Left hindlimb (tissue), 1 donor: ENCODE measurements at regions not wholly inside any gene's neighbourhood (a gene's known extent, or its start where the extent isn't known, plus 50 kb on each side); places are given as distances from the start of the nearest gene placed in this dataset.

ENCODE experiments used
- DNase-seq: peaks from one replicate; pipeline ENCODE4 v3.0.0-alpha.2; 2018

DNA sequence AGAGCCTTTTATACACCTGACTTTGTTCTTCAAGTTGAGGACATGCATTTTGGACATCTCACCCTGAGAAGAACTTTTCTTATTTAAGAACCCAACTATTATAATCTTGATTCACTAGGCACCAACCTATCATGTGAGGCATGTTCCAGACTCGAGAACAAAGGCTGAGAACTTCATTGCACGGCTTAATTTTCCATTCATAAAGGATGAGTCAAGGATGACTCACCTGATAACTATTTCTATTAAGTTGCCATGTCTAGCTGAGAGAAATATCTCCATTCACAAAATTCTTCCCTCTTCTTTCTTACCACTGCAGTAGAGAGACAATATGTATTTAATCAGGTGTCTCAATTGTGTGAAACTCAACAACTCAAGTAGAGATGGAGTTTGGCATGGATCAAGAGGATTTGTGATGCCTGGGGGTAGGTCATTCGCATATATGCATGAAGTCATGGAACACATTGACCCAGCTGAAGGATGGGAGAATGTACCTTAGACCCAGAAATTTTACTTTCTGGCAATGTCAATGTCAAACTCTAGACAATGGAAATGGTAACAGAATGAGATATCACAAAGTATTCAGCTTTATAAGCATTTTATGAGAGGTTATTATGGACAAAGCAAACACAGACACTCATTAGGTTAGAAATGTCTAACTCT lies 173.2 kb upstream of the PRNP start:
- no peak for DNase-seq

DNA sequence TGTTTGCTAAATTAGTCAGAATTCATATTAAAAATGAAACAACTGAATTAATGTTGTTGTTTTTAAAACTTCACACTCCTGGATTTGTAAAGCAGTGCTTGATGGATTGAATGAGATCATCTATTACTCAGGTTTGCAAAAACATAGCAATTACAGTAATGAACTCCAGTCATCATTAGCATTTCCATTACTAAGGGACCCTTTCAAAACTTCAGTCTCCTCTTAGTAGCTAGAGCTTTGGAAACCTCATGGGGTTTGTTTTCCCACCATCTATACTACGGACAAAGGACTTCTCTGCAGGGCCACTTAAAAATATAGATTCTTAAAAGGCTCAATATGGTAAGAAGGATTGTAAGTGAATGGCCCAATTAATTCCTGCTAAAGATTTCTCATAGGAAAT lies 174.5 kb upstream of the PRNP start:
- no peak for DNase-seq

DNA sequence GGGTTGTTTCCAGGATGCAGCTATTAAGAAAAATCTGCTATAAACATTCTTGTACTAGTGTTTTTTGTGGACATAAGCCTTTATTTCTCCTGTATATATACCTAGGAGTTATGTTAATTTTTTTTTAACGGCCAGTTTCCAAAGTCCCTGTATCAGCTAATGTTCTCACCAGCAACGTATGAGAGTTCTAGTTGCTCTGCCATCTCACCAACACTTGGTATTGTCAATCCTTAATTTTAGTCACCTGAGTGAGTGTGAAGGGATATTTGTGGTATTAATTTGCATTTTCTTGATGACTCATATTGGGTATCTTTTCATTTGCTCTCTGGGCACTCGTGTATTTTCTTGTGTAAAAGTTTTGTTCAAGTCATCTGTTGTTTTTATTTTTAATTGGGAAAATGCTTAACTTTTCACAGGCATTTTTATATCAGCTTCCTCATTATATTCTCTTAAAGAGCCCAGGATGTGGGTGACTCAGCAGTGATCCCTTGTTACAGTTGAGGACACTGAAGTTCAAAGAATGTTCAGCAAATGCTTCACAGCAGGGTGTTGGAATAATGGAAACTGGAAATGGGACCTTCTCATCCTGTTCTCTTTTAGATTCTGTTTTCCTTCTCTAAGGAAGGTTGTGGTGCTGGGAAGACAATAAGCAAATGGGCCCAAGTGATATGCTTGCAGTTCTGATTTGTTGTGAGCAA lies 176.3 kb upstream of the PRNP start:
- DNase-seq: no peak

DNA sequence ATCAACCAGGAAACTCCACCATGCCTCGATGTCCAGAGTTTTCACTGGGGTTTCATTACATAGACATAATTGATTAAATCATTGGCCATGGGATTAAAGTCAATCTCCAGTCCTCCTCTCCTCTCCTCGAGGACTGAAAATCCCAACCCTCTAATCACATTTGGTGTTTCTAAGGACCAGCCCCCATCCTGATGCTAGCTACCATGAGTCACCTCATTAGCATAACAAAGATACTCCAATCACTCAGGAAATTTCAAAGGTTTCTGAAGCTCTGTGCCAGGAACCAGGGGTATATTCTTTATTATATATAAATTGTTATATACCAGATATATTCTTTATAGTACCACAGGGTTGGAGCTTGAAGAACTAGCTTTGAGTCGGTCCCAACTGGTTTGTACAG lies 177.5 kb upstream of the PRNP start:
- no peak for DNase-seq

DNA sequence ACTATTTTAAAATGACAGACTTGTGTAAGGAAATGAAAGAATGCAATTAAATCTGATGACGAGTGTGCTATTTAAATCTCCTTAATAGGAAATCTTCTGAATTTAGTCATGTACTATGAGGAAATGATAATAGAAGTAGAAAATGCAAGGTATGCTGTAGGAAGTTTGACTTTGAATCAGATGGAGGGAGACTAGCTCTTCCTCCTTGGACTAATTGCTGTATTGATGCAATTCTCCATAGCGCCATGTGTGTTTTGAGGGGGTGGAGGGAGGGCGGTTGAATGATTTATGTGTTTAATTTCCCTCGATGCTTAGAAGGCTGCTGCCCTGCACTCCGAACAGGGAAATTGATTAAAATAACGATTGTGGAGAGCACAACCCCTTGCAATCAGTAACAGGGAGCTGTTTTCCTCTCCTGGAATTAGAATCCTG lies 179.0 kb upstream of the PRNP start:
- DNase-seq: no peak

DNA sequence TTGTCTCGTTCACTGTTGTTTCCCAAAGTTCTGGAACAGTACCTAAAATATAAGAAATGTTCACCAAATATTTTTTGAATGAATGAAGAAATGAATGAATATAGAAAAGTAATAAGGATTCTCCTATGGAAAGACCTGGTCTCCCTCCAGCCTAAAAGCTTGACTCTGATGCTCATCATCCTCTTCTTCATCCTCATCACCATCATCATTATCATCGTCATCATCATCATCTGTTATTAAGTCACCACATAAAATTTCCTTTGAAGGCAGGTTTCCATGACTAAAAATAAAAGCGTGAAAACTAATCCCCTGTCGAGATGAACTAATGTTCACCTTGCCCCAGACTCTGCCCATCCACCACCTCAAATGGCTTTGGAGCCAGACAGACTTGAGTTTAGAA lies 181.4 kb upstream of the PRNP start:
- DNase-seq: no peak

DNA sequence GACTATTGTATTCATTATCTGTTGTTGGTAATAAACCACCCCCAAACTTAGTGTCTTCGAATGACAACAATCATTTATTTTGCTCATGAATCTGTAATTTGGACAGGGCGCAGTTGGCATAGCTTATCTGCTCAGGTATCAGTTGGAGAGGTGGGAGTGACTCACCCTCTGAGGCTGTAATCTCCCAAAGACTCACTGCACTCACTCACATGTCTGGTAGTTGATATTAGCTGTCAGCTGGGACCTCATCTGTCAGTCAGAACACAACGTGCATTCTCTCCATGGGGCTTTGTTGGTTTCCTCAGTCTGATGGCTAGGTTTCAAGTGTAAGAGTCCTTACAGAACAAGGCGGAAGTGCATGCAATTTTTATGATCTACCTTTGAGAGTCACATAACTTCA lies 183.5 kb upstream of the PRNP start:
- no peak for DNase-seq

DNA sequence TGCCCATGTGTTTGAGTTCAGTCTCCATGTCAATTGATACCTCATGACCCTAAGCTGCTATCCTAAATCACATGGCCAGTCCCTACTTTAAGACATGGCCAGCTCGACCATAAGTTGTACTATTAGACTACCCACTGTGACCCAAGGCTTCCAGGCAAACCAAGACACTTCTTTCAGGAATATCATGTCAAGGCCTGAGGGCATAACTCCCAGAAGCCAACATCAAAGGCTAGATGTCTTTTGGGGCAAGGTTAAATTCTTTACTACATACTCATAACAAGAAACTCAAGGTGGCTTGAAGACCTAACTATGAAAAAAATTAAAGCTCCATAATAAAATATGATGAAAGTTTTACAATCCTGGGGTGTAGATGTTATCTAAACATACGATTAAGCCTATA lies 192.9 kb upstream of the PRNP start:
- DNase-seq: no peak

DNA sequence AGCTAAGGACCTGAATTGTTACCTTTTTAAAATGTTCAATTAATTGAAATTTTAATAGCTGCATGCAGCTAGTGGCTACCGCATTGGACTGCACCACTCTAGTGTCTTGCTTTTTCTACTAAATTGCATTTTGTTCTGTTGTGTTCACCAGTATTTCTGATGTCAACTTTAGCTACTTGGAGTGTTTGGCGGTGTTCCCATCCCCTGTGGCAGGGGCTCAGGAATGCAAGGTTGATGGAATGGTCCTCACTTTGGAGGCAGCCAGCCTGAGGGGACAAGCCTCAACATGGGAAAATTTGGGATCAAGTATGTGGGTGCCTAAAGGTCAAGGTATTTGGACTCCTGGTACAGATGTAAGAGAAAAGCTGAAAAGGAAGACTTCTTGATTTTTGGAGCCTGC lies 194.6 kb upstream of the PRNP start:
- no peak for DNase-seq

DNA sequence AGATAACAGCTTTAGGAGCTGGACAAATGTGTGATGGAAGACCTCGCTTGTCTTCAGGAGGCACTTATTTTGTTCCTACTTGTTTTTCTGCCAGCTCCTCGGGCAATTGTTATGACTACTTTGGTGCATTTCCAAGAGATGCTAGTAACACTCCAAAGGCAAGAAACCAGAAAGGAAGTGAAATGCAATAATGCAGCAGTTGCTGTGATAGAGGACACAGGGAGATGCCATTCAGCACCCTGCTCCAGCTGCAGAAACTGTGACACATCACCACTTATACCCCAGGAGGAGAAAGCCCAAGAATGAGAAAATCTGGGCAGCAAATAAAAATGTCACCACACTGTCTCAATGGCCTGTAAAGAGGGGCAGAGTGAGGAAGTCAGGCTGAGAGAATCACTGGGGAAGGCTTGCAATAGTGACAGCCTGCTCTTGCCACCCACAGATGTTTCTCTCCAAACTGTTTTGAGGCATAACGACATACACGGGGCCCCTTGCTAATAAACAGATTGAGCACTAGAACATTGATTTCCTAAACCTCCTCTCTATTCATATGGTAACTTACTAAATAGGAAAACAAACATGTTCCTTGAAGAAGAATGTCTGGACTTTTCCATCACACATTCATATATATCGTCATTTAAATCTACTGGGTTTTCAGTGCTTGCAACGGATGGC lies 195.5 kb upstream of the PRNP start:
- DNase-seq: no peak

DNA sequence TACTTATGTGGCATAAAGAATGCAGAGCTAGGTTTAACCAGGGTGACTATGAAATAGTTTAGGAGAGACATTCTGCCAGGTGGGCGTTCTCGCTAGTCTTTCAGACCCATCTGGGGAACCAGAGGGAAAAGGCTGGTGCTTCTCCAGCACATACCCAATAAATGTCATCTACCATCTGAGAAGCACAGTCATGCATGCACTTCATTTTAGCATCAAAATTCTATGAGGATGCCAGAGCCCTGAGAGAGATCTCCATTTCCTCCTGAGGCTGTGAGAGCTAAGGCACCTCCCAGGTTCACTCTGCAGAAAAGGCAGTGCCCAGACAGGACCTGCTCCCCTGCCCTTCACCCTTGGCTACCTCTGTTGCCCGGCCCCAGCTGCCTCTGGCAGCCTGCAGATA lies 196.2 kb upstream of the PRNP start:
- no peak for DNase-seq

DNA sequence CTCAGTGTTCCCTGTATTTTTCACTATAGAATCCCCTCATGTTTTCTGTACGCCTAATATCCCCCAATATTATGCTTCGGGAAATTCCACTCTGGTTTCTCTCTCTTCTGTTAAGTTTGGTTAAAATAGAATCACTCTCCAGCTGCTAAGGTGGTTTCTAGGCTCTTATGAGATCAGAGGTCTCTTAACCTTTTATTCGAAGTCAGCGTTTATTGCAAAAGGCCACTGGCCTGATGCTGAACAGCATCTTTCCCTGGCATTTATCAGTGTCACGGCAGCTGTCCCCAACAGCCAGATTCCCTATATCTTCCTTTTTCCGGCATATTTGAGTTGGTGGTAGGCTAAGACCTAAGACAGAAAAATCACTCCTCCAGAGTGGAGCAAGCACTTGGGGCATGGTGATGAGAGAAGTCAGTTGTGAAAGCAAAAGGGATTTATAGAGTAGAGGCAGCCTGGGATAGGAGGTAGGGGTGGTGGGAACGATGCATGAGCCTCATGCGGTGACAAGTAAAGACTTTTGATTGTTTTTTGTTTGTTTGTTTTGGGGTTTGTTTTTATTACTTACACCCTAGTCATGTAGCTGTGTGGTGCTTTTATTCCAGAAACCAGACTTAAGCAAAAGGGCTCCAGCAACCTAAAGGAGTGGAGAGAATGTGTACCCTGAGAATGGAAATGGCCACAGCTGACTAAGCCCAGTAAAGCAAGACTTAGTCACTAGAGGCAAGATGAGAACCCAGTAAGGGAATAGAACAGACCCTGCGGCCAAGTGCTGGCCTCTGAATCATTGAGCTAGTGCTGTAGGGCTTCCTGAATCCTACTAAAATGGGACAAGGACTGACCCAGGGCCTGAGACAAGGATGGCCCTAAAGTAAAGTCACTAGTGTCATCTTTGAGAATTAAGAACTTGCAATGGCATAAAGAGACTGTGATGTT lies 197.6 kb upstream of the PRNP start:
- no peak for DNase-seq

DNA sequence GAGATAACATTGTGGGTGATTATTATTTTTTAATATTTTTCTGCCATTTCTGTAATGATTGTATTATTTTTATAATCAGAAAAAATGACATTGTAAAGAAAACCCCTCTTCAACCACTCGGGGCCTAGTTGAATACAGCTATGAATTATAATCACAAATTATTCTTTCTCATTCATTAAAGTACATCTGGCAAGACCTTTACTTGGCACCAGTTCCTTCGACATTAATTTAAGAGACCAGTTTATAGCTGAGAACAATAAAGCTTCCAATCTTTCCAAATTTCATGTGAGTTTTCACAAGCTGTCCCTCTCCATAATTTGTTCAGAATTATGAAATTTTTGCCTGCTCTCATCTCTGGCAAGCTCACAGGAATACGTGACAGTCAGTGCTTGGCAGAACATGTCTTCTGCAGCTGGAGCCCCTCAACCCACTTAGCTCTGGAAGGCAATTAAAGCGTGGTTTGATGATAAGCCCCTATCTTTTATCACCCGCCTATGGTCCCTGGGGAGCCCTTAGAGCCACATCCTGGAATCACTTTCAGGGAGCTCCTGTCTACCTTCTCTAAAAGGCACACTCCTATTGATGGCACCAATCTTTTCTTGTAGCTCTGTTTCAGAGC lies 201.8 kb upstream of the PRNP start:
- DNase-seq: no peak

DNA sequence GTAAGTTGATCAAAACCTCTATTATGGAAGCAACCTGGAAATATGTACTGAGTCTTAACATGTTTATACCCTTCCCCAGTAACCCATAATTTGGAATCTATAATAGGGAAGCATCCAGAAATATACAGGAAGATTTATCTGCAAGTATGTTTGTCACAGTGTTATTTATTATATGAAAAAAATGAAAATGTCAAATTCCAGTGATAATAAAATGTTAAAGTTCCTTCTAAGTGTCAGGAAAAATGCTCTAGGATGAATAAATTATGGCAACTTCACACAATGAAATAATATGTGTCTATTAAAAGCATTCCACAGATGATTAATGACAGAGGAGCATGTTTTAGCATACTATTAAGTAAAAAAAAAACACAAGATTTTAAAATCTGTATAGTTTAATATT lies 202.3 kb upstream of the PRNP start:
- DNase-seq: no peak

DNA sequence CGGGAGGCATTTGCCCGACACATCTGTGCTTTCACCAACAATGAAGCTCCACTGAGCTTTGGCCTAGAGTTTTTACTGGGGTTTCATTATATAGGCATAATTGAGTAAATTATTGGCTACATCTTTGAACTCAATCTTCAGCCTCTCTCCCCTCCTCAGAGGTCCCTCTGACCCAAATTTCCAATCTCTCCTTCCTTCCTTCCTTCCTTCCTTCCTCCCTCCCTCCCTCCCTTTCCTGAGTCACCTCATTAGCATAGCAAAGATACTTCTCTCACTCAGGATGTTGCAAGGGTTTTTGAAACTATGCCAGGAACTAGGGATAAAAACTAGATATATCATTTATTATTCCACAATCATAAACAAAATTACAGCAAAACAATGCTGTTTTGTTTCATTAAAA lies 202.8 kb upstream of the PRNP start:
- no peak for DNase-seq

DNA sequence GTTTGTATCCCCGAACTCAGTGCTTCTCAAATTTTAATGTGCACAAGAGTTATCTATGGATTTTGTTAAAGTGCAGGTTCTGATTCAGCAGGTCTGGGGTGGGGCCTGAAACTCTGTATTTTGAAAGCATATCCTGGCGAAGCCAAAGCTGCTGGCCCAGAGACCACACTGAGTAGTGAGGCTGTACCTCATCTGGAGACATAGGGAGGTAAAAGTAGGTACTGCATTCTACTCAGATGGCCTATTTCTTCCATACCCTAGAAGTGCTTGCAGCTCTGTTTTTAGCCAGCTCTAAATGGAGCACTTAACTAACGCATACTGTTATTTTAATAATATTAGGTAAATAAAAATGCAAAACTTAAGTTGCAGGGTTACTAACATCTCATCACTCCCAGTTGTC lies 206.2 kb upstream of the PRNP start:
- DNase-seq: no peak

DNA sequence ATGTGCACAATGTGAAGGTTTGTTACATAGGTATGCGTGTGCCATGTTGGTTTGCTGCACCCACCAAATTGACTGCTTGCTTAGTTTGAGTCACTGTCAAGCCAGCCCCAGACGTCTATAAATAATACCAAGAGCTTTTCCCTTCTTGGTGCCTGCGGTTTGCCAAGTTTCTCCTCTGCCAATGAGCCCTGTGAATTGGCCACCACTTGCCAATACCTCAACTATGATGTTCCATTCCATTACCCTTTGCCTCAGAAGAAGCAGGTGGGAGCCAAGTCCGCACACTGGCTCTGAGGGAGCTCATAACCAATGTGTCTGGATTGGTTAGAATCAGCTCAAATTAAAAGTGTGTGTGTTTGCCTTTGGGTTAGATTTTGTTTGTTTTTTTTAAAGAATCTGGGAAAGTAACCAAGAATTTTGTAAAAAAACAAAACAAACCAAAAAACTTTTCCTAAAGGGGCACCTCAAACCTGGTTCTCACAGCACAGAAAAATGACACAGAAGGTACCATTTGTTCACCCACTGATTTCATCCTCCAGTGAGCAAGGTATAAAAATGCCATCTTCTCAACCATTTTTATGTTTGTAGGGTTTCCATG lies 209.3 kb upstream of the PRNP start:
- no peak for DNase-seq

DNA sequence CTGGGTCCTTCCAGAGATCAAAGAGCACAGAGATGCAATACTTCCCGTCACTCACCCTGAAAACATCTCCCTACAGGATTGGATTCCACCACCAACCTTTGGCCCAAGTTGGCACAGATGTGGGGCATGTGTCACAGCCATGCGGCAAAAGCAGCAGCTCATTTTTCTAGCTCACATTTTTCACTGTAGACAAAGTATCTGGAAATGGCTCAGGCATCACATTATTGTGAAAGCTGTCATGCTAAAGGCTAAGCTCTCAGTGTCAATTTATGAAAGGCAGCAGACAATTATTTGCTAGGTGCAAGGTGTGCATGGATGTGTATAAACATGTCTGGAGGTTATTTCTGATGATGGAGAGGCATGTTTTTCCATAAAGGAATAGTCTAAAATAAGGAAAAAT lies 213.3 kb upstream of the PRNP start:
- no peak for DNase-seq

DNA sequence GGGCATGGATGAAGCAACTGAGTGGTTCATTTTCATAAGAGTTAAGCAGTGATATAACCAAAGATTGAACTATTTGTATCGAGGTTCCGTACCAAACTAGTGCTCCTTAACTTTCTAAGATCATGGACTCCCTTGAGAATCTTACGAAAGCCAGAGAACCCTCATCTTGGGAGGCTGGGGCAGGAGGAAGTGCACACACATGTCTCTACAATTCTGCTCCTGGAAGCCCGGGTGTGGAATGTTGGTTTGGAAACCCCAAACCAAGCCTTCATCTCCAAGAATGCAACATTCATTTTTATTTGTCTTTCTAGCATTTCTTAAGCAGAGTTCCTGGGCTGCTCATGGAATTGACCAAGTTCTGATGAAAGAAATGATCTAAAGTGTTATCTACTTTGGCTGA lies 215.0 kb upstream of the PRNP start:
- DNase-seq: no peak

DNA sequence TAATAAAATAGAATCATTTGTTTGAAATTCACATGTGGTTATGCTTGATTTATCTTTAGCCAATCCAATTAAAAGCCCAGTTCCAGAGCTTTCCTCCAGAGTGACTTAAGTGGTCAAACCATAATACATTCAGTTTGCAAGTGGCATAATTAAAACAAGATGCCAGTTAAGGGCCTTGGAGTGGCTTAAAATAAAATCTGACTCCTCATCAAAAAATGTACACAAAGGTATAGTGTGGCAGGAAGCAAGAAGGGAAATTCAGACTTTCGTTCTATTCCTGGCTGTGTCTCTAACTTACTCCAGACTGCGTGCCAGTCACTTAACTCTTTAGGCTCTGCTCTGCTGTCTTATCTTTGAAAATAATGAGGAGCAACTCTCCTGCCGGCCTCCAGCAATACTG lies 215.9 kb upstream of the PRNP start:
- DNase-seq: no peak

DNA sequence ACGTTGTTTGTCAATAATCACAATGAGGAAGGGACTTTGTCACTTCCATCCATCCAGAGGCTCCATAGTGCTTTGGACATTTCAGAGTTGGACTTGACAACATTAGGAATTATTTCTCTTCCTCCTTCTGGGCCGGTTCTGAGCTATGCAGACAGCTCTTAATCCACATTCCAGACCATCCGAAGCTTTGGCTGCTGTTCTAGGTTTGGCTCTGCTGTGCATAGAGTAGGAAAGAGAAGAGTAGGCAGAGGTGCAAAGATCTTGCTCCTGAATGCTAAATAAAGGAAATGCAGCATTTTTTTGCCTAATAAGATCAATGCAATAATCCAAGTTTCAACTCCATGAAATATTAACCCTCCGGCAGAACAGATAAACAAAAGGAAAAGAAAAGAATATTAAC lies 216.3 kb upstream of the PRNP start:
- DNase-seq: no peak

DNA sequence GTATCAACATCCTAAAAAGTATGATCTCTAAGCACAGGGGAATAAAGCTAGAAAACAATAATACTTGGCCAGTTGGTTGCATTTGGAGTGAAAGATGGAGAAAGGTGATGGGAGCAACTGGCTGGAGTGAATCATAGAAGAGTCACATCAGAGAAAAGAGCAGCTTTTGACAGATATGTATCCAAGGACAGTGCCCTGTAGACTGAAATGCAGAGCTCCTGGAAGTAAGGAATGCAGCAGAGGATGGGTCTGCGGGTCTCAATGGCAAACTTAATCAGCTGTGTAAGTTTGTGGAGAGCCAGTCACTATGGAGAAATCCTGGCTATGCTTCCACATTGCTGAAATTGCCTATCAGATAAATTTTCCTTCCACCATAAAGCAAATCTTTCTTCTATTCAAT lies 218.1 kb upstream of the PRNP start:
- DNase-seq: no peak
